A673 (cell line): ENCODE measurements at regions not wholly inside any gene's neighbourhood (a gene's known extent, or its start where the extent isn't known, plus 50 kb on each side); places are given as distances from the start of the nearest gene placed in this dataset.

Experiments
- BruUV-seq: library from RNA; stranded (reverse); fragments of 400-500 nt; replicated peaks from 2 replicates; lab custom pipeline; 2021; lab: Mats Ljungman, UMichigan
- CTCF ChIA-PET: fragments of 300-600 bp; sonication (Branson Sonifier 250); formaldehyde crosslinking; loops from one replicate; lab custom pipeline; 2022; ENCODE audit warnings: antibody characterized with exemption; lab: Charles Lee
- POLR2A ChIA-PET: fragments of 300-600 bp; sonication (Branson Sonifier 250); formaldehyde crosslinking; loops from one replicate; lab custom pipeline; 2022; ENCODE audit warnings: antibody characterized with exemption; ENCODE audit not compliant: low non-redundant PET; lab: Charles Lee
- DNase-seq: peaks from one replicate; pipeline ENCODE4 v3.0.0-alpha.2; 2015; ENCODE audit warnings: low spot score
- H3K27ac ChIP-seq: fragments of 200-600 bp; sonication (generic); 2 replicates; pipeline ENCODE4 v1.5.1; 2016; ENCODE audit warnings: mixed run types, low read depth, mild to moderate bottlenecking, mixed read lengths, antibody characterized with exemption, low read length; ENCODE audit not compliant: poor library complexity, severe bottlenecking
- H3K27me3 ChIP-seq: fragments of 200-600 bp; sonication (generic); replicated peaks from 2 replicates; pipeline ENCODE4 v1.6.1; 2017; ENCODE audit warnings: mixed run types, low read depth, mild to moderate bottlenecking, mixed read lengths, antibody characterized with exemption, low read length; ENCODE audit not compliant: insufficient read depth, poor library complexity
- H3K36me3 ChIP-seq: fragments of 200-600 bp; sonication (generic); 2 replicates; pipeline ENCODE4 v1.6.1; 2016; ENCODE audit warnings: mixed run types, mild to moderate bottlenecking, mixed read lengths, antibody characterized with exemption, low read length; ENCODE audit not compliant: insufficient read depth, poor library complexity, severe bottlenecking
- H3K4me1 ChIP-seq: fragments of 200-600 bp; sonication (generic); 2 replicates; pipeline ENCODE4 v1.6.1; 2017; ENCODE audit warnings: mixed run types, mild to moderate bottlenecking, mixed read lengths, antibody characterized with exemption, low read length; ENCODE audit not compliant: insufficient read depth, poor library complexity, severe bottlenecking
- H3K4me3 ChIP-seq: fragments of 200-600 bp; sonication (generic); 2 replicates; pipeline ENCODE4 v1.5.1; 2016; ENCODE audit warnings: low read depth, mixed run types, mild to moderate bottlenecking, mixed read lengths, low read length; ENCODE audit not compliant: poor library complexity, severe bottlenecking
- H3K9me3 ChIP-seq: fragments of 200-600 bp; sonication (generic); 2 replicates; pipeline ENCODE4 v1.6.1; 2016; ENCODE audit warnings: mixed run types, low read depth, mild to moderate bottlenecking, mixed read lengths, antibody characterized with exemption, low read length; ENCODE audit not compliant: poor library complexity, severe bottlenecking
- EZH2 ChIP-seq: fragments of 200-600 bp; sonication (generic); IDR thresholded peaks from 2 replicates; pipeline ENCODE4 v1.6.1; 2017; ENCODE audit warnings: borderline replicate concordance, low read depth, mild to moderate bottlenecking, mixed read lengths, antibody characterized with exemption, low read length; ENCODE audit not compliant: poor library complexity, severe bottlenecking
- intact Hi-C: fragments of 100-400 bp; cut with micrococcal nuclease; formaldehyde crosslinking; loops from one replicate; pipeline ENCODE4 v1.10.0; 2022; ENCODE audit not compliant: unreplicated experiment
- TF ChIP-seq, protein P1 (sequence below): fragments of 300-800, 200-600 bp; sonication (generic); conservative IDR thresholded peaks from 2 replicates; pipeline ENCODE4 v1.5.1; 2017; ENCODE audit warnings: low read depth, mild to moderate bottlenecking, antibody characterized with exemption, low read length, moderate library complexity, mixed read lengths

DNA sequence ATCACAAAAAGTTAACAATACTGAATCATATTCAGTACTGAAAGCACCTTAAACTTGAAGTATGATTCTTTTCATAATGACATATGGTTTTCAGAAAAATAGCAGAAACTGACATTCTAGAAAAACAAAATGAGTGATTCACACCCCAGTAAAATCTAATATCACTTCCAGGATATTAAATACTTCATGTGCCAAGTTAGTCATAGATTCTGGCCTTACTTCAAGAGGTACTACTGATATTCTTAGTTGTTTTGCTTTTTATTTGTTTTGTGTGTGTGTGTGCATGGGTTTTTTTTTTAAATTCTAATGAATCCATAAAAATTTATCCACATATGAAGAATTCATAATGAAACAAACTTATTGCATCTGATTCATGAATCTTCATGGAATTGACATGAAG lies 207.9 kb upstream of the UFM1 start:
- intact Hi-C loops = no loop called here
- no TSS peak for BruUV-seq
- H3K4me1 ChIP-seq = no peaks in the 10 kb centered on the region
- CTCF ChIA-PET = no interaction called here
- TF ChIP-seq, protein P1, sequence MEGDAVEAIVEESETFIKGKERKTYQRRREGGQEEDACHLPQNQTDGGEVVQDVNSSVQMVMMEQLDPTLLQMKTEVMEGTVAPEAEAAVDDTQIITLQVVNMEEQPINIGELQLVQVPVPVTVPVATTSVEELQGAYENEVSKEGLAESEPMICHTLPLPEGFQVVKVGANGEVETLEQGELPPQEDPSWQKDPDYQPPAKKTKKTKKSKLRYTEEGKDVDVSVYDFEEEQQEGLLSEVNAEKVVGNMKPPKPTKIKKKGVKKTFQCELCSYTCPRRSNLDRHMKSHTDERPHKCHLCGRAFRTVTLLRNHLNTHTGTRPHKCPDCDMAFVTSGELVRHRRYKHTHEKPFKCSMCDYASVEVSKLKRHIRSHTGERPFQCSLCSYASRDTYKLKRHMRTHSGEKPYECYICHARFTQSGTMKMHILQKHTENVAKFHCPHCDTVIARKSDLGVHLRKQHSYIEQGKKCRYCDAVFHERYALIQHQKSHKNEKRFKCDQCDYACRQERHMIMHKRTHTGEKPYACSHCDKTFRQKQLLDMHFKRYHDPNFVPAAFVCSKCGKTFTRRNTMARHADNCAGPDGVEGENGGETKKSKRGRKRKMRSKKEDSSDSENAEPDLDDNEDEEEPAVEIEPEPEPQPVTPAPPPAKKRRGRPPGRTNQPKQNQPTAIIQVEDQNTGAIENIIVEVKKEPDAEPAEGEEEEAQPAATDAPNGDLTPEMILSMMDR = no peak
- no peak for TF ChIP-seq EZH2
- DNase-seq = no peak
- POLR2A ChIA-PET = no interaction called here
- H3K4me3 ChIP-seq = no peak overlapping the region
- H3K27ac ChIP-seq = no peak overlapping the region
- H3K27me3 ChIP-seq = no peaks in the 10 kb centered on the region
- H3K36me3 ChIP-seq = no peaks in the 10 kb centered on the region
- H3K9me3 ChIP-seq = no peaks in the 10 kb centered on the region

DNA sequence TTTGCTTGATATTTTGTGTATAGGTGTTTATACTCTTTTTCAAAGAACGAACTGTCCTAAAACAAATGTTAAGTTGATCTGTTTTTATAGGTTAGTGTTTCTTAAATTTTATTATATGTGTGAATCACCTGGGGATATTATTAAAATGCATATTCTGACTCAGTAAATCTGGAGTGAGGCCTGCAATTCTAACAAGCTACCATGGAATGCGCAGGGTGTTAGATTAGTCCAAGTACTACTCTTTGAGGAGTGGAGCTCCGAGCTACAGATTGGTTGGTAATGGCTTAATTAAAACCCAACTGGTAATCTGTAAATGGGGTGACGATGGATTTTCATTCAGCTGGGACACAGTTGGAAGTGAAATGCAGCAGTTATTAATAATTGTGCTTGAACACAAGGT lies 214.1 kb upstream of the UFM1 start:
- POLR2A ChIA-PET = interaction anchor here (0.5 kb wide), 1 partner anchor 913 kb away, joined by 3 read pairs; no protein-coding TSS in a partner anchor
- DNase-seq = no peak
- H3K4me3 ChIP-seq = no peak overlapping the region
- no TSS peak for BruUV-seq
- no peaks in the 10 kb centered on the region for H3K9me3 ChIP-seq
- H3K4me1 ChIP-seq = no peaks in the 10 kb centered on the region
- no peak for TF ChIP-seq EZH2
- TF ChIP-seq, protein P1 = no peak
- CTCF ChIA-PET = no interaction called here
- H3K27me3 ChIP-seq = no peaks in the 10 kb centered on the region
- no peaks in the 10 kb centered on the region for H3K36me3 ChIP-seq
- intact Hi-C loops = no loop called here
- no peak overlapping the region for H3K27ac ChIP-seq

GRCh38 chr13:38121267-38121666 lies 228.4 kb upstream of the UFM1 start:
- CTCF ChIA-PET = no interaction called here
- Histone ChIP-seq H3K4me3 (no peak overlapping the region), H3K9me3 (no peaks in the 10 kb centered on the region), H3K4me1 (no peaks in the 10 kb centered on the region), H3K27me3 (no peaks in the 10 kb centered on the region), H3K27ac (no peak overlapping the region), H3K36me3 (no peaks in the 10 kb centered on the region)
- POLR2A ChIA-PET = no interaction called here
- intact Hi-C loops = no loop called here
- TF ChIP-seq, protein P1 = no peak
- TF ChIP-seq EZH2 = no peak
- no peak for DNase-seq
- no TSS peak for BruUV-seq
